H9 (cell line): ENCODE measurements at regions not wholly inside any gene's neighbourhood (a gene's known extent, or its start where the extent isn't known, plus 50 kb on each side); places are given as distances from the start of the nearest gene placed in this dataset.

Experiments
- DNase-seq: peaks from one replicate; pipeline ENCODE4 v3.0.0-alpha.2; 2017
- H2AFZ ChIP-seq: one replicate; pipeline ENCODE4 v1.6.1; 2013; ENCODE audit warnings: mild to moderate bottlenecking, low read length, control low read depth, moderate library complexity
- H2AK5ac ChIP-seq: 2 replicates; pipeline ENCODE4 v1.6.1; 2013; ENCODE audit warnings: low read length, control low read depth, mixed read lengths; ENCODE audit not compliant: insufficient read length
- H2BK120ac ChIP-seq: one replicate; pipeline ENCODE4 v1.6.1; 2013; ENCODE audit warnings: low read depth, mild to moderate bottlenecking, low read length, control low read depth, inconsistent platforms; ENCODE audit not compliant: poor library complexity, severe bottlenecking
- H2BK12ac ChIP-seq: 2 replicates; pipeline ENCODE4 v1.6.1; 2013; ENCODE audit warnings: low read length, control low read depth, mixed read lengths, low read depth; ENCODE audit not compliant: insufficient read length
- H2BK15ac ChIP-seq: 2 replicates; pipeline ENCODE4 v1.6.1; 2013; ENCODE audit warnings: low read depth, low read length, control low read depth
- H2BK20ac ChIP-seq: one replicate; pipeline ENCODE4 v1.6.1; 2013; ENCODE audit warnings: low read depth, mild to moderate bottlenecking, low read length, control low read depth, inconsistent platforms; ENCODE audit not compliant: poor library complexity, severe bottlenecking
- H2BK5ac ChIP-seq: 2 replicates; pipeline ENCODE4 v1.6.1; 2013; ENCODE audit warnings: low read length, control low read depth, mixed read lengths; ENCODE audit not compliant: insufficient read length
- H3K14ac ChIP-seq: 2 replicates; pipeline ENCODE4 v1.6.1; 2013; ENCODE audit warnings: low read length, control low read depth; ENCODE audit not compliant: insufficient read depth
- H3K18ac ChIP-seq: 2 replicates; pipeline ENCODE4 v1.6.1; 2013; ENCODE audit warnings: low read depth, mild to moderate bottlenecking, mixed read lengths, low read length, control low read depth; ENCODE audit not compliant: insufficient read length
- H3K23ac ChIP-seq: 2 replicates; pipeline ENCODE4 v1.6.1; 2013; ENCODE audit warnings: low read length, control low read depth, mixed read lengths, low read depth; ENCODE audit not compliant: insufficient read length
- H3K23me2 ChIP-seq: 2 replicates; pipeline ENCODE4 v1.6.1; 2013; ENCODE audit warnings: low read depth, mild to moderate bottlenecking, mixed read lengths, low read length, control low read depth; ENCODE audit not compliant: insufficient read length, poor library complexity, severe bottlenecking
- H3K27ac ChIP-seq: 2 replicates; pipeline ENCODE4 v1.5.1; 2013; ENCODE audit warnings: low read length, control low read depth, mixed read lengths, low read depth; ENCODE audit not compliant: insufficient read length
- H3K27me3 ChIP-seq: 2 replicates; pipeline ENCODE4 v1.6.1; 2013; ENCODE audit warnings: low read length, control low read depth, inconsistent platforms; ENCODE audit not compliant: insufficient read depth
- H3K4ac ChIP-seq: 2 replicates; pipeline ENCODE4 v1.6.1; 2013; ENCODE audit warnings: low read depth, mild to moderate bottlenecking, control low read depth, inconsistent platforms, low read length, moderate library complexity
- H3K4me1 ChIP-seq: 2 replicates; pipeline ENCODE4 v1.6.1; 2013; ENCODE audit warnings: low read length, control low read depth, inconsistent platforms; ENCODE audit not compliant: insufficient read depth
- H3K4me2 ChIP-seq: 2 replicates; pipeline ENCODE4 v1.6.1; 2013; ENCODE audit warnings: low read length, control low read depth, mixed read lengths; ENCODE audit not compliant: insufficient read length, insufficient read depth
- H3K56ac ChIP-seq: 2 replicates; pipeline ENCODE4 v1.6.1; 2013; ENCODE audit warnings: low read depth, mild to moderate bottlenecking, mixed read lengths, low read length, control low read depth; ENCODE audit not compliant: insufficient read length
- H3K79me1 ChIP-seq: 2 replicates; pipeline ENCODE4 v1.6.1; 2013; ENCODE audit warnings: low read depth, mild to moderate bottlenecking, moderate library complexity, low read length, control low read depth, inconsistent platforms; ENCODE audit not compliant: insufficient read depth, poor library complexity, severe bottlenecking
- H3K79me2 ChIP-seq: 2 replicates; pipeline ENCODE4 v1.6.1; 2013; ENCODE audit warnings: low read length, control low read depth, inconsistent platforms; ENCODE audit not compliant: insufficient read depth
- H3K9ac ChIP-seq: 2 replicates; pipeline ENCODE4 v1.6.1; 2013; ENCODE audit warnings: low read length, control low read depth, mixed read lengths; ENCODE audit not compliant: insufficient read length; ENCODE audit errors: extremely low read depth
- H3K9me3 ChIP-seq: one replicate; pipeline ENCODE4 v1.6.1; 2013; ENCODE audit warnings: low read depth, low read length, inconsistent platforms; ENCODE audit not compliant: control insufficient read depth
- H3T11ph ChIP-seq: one replicate; pipeline ENCODE4 v1.6.1; 2013; ENCODE audit warnings: mild to moderate bottlenecking, low read length, control low read depth, inconsistent platforms
- H4K20me1 ChIP-seq: one replicate; pipeline ENCODE4 v1.6.1; 2013; ENCODE audit not compliant: control insufficient read depth, insufficient read length, insufficient read depth
- H4K5ac ChIP-seq: 2 replicates; pipeline ENCODE4 v1.6.1; 2013; ENCODE audit warnings: low read depth, mild to moderate bottlenecking, mixed read lengths, low read length, control low read depth; ENCODE audit not compliant: insufficient read length
- H4K8ac ChIP-seq: replicated peaks from 2 replicates; pipeline ENCODE4 v1.6.1; 2013; ENCODE audit warnings: low read length, control low read depth, mixed read lengths, low read depth; ENCODE audit not compliant: insufficient read length
- H4K91ac ChIP-seq: 2 replicates; pipeline ENCODE4 v1.6.1; 2013; ENCODE audit warnings: low read depth, mild to moderate bottlenecking, moderate library complexity, mixed read lengths, low read length, control low read depth; ENCODE audit not compliant: insufficient read length
- H3K27ac Mint-ChIP-seq, 3 experiments: 2 replicates in 2 of 3; 3 replicates in 1 of 3; pipeline ENCODE4 v1.8.0; 2020 to 2021; ENCODE audit warnings: mixed read lengths in 3 of 3, mild to moderate bottlenecking in 1 of 3, moderate library complexity in 1 of 3
- H3K27me3 Mint-ChIP-seq: 2 replicates; pipeline ENCODE4 v1.8.0; 2021; ENCODE audit warnings: low read depth, mild to moderate bottlenecking, moderate library complexity, mixed read lengths
- H3K36me3 Mint-ChIP-seq, 3 experiments: 2 replicates in 2 of 3; 3 replicates in 1 of 3; pipeline ENCODE4 v1.8.0; 2020 to 2021; ENCODE audit warnings: low read depth in 3 of 3, mixed read lengths in 3 of 3; ENCODE audit not compliant: insufficient read depth in 1 of 3
- H3K4me1 Mint-ChIP-seq, 2 experiments: 2 replicates each; pipeline ENCODE4 v1.8.0; 2020; ENCODE audit warnings: mixed read lengths in 2 of 2
- H3K4me3 Mint-ChIP-seq, 2 experiments: 2 replicates in 1 of 2; 3 replicates in 1 of 2; pipeline ENCODE4 v1.8.0; 2020 to 2021; ENCODE audit warnings: mild to moderate bottlenecking in 2 of 2, mixed read lengths in 2 of 2, moderate library complexity in 1 of 2
- H3K9me3 Mint-ChIP-seq, 2 experiments: 2 replicates in 1 of 2; 3 replicates in 1 of 2; pipeline ENCODE4 v1.8.0; 2020; ENCODE audit warnings: mild to moderate bottlenecking in 2 of 2, mixed read lengths in 2 of 2, moderate library complexity in 1 of 2
- CTCF ChIP-seq: fragments of 200-600 bp; sonication (generic); conservative IDR thresholded peaks from 3 replicates; pipeline ENCODE4 v1.8.0; 2021; ENCODE audit warnings: antibody characterized with exemption, mild to moderate bottlenecking
- WGBS: extraction: QIAGEN DNeasy Blood & Tissue Kit; methylation state at CpG from one replicate; pipeline ENCODE4 v1.1.7; 2013; ENCODE audit warnings: missing lambda C conversion rate, low lambda C conversion rate, mixed read lengths; ENCODE audit not compliant: insufficient read length; ENCODE audit errors: extremely low coverage; 5-methylcytosine and 5-hydroxymethylcytosine counted together

- H3K9ac ChIP-seq = no peak overlapping the region
- H3K4me3 Mint-ChIP-seq = no peak overlapping the region
- H3K79me2 ChIP-seq = no peaks in the 10 kb centered on the region
- no peaks in the 10 kb centered on the region for H3K9me3 ChIP-seq
- H4K20me1 ChIP-seq = no peaks in the 10 kb centered on the region
- H3K27me3 Mint-ChIP-seq = no peaks in the 10 kb centered on the region
- H4K8ac ChIP-seq = no peak overlapping the region
- H3K23me2 ChIP-seq = no peaks in the 10 kb centered on the region
- no peaks in the 10 kb centered on the region; the same call in 1 of the 2 replicates for H3K27me3 ChIP-seq
- H3K27ac ChIP-seq = no peak overlapping the region
- H3K79me1 ChIP-seq = no peaks in the 10 kb centered on the region
- H3K27ac Mint-ChIP-seq = no peak overlapping the region; a peak in 1 of 7 replicates
- H3T11ph ChIP-seq = no peak overlapping the region
- no peak overlapping the region for H3K56ac ChIP-seq
- H2AK5ac ChIP-seq = peak overlapping the region; percentile 53
- H3K14ac ChIP-seq = no peak overlapping the region
- H2AFZ ChIP-seq = no peak overlapping the region
- no peak overlapping the region for H3K23ac ChIP-seq
- no peak overlapping the region for H3K4ac ChIP-seq
- H2BK20ac ChIP-seq = no peak overlapping the region
- WGBS = no CpG with 5 or more reads among the region's 14 CpGs
- H4K5ac ChIP-seq = no peak overlapping the region
- no peak overlapping the region for H2BK120ac ChIP-seq
- H2BK12ac ChIP-seq = no peak overlapping the region
- H2BK5ac ChIP-seq = no peak overlapping the region
- no peaks in the 10 kb centered on the region; a peak in 1 of 5 replicates for H3K9me3 Mint-ChIP-seq
- H3K4me2 ChIP-seq = no peak overlapping the region
- peaks cover 0 to 2% (median 0%) of the 10 kb centered on the region in 3 experiments; a peak in 2 of 7 replicates for H3K36me3 Mint-ChIP-seq
- peaks cover 25 to 26% of the 10 kb centered on the region in 2 experiments for H3K4me1 Mint-ChIP-seq
- H3K4me1 ChIP-seq = peaks cover 5% of the 10 kb centered on the region; the same call in 1 of the 2 replicates
- no peak overlapping the region for H2BK15ac ChIP-seq
- no peak for DNase-seq
- no peak for TF ChIP-seq CTCF
- H3K18ac ChIP-seq = no peak overlapping the region
- no peak overlapping the region for H4K91ac ChIP-seq
Measured at GRCh38 chr1:8171751-8172464, 145.8 kb upstream of the ERRFI1 start.
